ENCODE measurements at regions not wholly inside any gene's neighbourhood (a gene's known extent, or its start where the extent isn't known, plus 50 kb on each side); places are given as distances from the start of the nearest gene placed in this dataset.

GRCh38 chr10:14449293-14449815, 118.6 kb upstream of the FRMD4A start (continued):
- TF ChIP-seq, protein P1, sequence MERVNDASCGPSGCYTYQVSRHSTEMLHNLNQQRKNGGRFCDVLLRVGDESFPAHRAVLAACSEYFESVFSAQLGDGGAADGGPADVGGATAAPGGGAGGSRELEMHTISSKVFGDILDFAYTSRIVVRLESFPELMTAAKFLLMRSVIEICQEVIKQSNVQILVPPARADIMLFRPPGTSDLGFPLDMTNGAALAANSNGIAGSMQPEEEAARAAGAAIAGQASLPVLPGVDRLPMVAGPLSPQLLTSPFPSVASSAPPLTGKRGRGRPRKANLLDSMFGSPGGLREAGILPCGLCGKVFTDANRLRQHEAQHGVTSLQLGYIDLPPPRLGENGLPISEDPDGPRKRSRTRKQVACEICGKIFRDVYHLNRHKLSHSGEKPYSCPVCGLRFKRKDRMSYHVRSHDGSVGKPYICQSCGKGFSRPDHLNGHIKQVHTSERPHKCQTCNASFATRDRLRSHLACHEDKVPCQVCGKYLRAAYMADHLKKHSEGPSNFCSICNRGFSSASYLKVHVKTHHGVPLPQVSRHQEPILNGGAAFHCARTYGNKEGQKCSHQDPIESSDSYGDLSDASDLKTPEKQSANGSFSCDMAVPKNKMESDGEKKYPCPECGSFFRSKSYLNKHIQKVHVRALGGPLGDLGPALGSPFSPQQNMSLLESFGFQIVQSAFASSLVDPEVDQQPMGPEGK (CRISPR knock-in tag; IDR thresholded peaks at IDR 0.05; ENCODE audit: borderline replicate concordance), result no peak

GRCh38 chr10:14448197-14448990, 117.7 kb upstream of the FRMD4A start:
- no peak for ATAC-seq
- TF ChIP-seq ZC3H10 (CRISPR knock-in tag; IDR thresholded peaks at IDR 0.05) (no peak), TCF4 (CRISPR knock-in tag; IDR thresholded peaks at IDR 0.05; ENCODE audit: borderline replicate concordance) (no peak), ZFP3 (CRISPR knock-in tag; IDR thresholded peaks at IDR 0.05) (no peak), CSDC2 (CRISPR knock-in tag; IDR thresholded peaks at IDR 0.05) (no peak), POU6F1 (CRISPR knock-in tag; IDR thresholded peaks at IDR 0.05; ENCODE audit: borderline replicate concordance, low read depth) (no peak), ZFP30 (CRISPR knock-in tag; IDR thresholded peaks at IDR 0.05) (no peak), BACH2 (CRISPR knock-in tag; IDR thresholded peaks at IDR 0.05; ENCODE audit: borderline replicate concordance) (no peak), ARNTL (CRISPR knock-in tag; IDR thresholded peaks at IDR 0.05; ENCODE audit: borderline replicate concordance, low read depth) (no peak), TOX (CRISPR knock-in tag; IDR thresholded peaks at IDR 0.05; ENCODE audit: borderline replicate concordance) (no peak), ESRRG (CRISPR knock-in tag; IDR thresholded peaks at IDR 0.05) (no peak)
- TF ChIP-seq, protein P2, sequence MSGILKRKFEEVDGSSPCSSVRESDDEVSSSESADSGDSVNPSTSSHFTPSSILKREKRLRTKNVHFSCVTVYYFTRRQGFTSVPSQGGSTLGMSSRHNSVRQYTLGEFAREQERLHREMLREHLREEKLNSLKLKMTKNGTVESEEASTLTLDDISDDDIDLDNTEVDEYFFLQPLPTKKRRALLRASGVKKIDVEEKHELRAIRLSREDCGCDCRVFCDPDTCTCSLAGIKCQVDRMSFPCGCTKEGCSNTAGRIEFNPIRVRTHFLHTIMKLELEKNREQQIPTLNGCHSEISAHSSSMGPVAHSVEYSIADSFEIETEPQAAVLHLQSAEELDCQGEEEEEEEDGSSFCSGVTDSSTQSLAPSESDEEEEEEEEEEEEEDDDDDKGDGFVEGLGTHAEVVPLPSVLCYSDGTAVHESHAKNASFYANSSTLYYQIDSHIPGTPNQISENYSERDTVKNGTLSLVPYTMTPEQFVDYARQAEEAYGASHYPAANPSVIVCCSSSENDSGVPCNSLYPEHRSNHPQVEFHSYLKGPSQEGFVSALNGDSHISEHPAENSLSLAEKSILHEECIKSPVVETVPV (CRISPR knock-in tag; IDR thresholded peaks at IDR 0.05), result no peak

DNA sequence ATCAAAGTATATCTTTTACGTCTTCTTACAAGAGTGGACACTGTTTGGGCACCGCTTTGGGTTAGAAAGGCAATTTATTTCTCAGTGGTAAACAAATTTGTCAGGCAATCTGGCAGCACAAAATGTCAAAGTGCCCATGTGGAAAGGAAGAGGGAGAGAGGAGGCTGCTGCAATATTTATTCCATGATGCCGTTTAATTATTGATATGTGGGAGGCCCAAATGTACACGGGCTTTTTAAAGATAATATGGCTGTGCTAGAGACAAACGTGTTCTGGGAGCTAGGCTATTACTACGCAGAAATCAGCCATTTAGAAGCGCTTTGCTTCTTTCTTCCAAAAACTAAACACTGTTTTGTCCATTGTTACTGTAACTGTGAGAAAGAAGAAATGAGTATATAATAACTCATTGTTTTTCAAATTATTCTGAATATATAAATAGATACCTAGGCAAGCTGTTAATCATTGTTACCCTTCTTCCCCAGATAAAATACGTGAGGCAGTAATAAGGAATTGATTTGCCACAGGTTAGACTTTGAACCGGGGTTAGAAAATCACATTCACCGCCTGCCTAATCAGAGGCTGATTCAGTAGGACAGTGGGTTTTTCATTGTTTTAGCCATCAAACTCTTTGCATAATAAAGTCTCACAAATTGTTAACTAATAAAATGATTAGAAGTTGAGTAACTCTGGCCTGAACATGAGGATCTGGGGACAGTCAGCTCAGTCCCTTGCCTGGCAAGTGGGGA, 116.5 kb upstream of the FRMD4A start:
- ATAC-seq, result no peak

More for the DNA sequence above, 116.5 kb upstream of the FRMD4A start:
- TF ChIP-seq, protein P1 (CRISPR knock-in tag; IDR thresholded peaks at IDR 0.05; ENCODE audit: borderline replicate concordance), result no peak
- TF ChIP-seq ISL1 (CRISPR knock-in tag; IDR thresholded peaks at IDR 0.05) (no peak), PPARA (CRISPR knock-in tag; IDR thresholded peaks at IDR 0.05; ENCODE audit: borderline replicate concordance) (no peak), ZFP30 (CRISPR knock-in tag; IDR thresholded peaks at IDR 0.05) (no peak), CREB5 (CRISPR knock-in tag; IDR thresholded peaks at IDR 0.05; ENCODE audit: low read depth) (no peak), OSR1 (CRISPR knock-in tag; IDR thresholded peaks at IDR 0.05) (no peak), ZNF8 (CRISPR knock-in tag; IDR thresholded peaks at IDR 0.05) (no peak)

Data from SK-N-SH treated with all-trans-retinoic acid at 6 μM for 48 hours (cell line).